HG03432 (cell line): ENCODE measurements at regions not wholly inside any gene's neighbourhood (a gene's known extent, or its start where the extent isn't known, plus 50 kb on each side); places are given as distances from the start of the nearest gene placed in this dataset.

ENCODE experiments used
- ATAC-seq: cut with Tn5 transposase; IDR thresholded peaks from one replicate; pipeline ENCODE4 v1.9.1; 2021; ENCODE audit warnings: mild to moderate bottlenecking, moderate library complexity; ENCODE audit not compliant: unreplicated experiment

- no peak for ATAC-seq
Measured at GRCh38 chr4:89373394-89373793, 65.8 kb upstream of the GPRIN3 start.

DNA sequence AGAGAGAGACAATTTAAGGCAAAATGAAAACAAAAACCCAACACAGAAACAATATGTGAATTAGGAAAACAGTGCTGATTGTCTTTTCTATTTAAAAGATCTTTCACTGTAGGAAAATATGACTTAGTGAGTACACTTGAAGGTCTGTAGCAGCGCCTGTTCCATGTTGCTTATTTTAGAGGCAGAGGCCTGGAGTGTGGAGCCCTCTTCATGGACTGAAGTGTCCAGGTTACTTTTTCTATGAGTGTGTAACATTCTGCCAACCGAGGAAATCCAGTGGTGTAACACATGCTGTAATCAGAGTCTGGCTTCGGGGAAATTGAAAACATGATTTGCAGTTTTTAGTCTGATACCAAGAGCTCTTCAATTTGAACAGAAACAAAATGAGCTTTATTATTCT lies 64.0 kb upstream of the GPRIN3 start:
- ATAC-seq: no peak

GRCh38 chr4:89369581-89369980 lies 62.0 kb upstream of the GPRIN3 start:
- no peak for ATAC-seq

DNA sequence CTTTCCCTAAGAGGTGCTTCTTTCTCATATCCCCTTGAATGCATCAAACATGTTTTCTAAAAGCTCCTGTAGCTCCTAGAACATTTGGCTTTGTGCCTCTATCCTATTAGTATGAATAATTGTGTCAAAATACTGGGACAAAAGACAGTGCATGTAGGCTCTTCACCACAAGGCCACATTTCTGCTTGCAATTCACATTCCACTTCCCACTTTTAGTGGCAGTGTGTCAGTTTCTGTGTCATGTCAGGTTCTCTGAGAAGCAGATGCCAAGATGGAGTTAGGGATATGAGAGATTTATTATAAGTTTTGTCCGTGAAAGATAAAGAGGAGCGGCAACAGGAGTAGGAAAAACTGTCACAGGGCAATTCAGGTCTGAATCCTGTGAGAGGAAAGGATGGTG lies 61.3 kb upstream of the GPRIN3 start:
- no peak for ATAC-seq

DNA sequence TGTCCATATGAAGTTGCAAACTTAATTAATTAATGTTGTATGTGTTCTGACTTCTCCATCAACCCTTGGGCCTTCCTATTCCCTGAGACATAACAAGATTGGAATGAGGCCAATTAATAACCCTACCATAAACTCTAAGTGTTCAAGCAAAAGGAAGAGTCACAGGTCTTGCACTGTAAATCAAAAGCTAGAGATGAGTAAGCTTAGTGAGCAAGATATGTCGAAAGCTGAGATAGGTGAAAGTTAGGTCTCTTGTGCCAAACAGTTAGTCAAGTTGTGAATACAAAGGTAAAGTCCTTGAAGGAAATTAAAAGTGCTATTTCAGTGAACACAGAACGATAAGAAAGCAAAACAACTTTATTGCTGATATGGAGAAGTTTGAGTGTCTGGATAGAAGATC lies 58.2 kb upstream of the GPRIN3 start:
- no peak for ATAC-seq

GRCh38 chr4:89365375-89365774 lies 57.8 kb upstream of the GPRIN3 start:
- ATAC-seq: no peak

DNA sequence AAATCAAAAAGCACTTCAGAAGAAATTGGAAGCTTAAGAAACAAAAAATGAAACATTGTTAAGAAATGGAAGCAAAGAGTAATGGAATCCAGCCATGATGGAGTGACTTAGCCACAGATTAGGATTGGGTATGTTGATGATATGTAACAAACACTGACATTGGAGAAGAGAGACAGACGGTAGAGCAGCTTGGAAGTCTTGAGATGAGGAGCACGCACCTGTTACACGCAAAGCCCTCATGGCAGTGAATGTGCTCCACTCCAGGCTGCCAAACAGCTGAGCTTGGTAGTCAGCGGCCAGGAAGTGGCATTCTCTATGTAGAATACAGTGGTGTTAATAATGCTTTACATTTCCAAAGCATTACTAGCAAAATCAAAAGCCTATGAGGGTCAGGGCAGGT lies 56.9 kb upstream of the GPRIN3 start:
- ATAC-seq: no peak

DNA sequence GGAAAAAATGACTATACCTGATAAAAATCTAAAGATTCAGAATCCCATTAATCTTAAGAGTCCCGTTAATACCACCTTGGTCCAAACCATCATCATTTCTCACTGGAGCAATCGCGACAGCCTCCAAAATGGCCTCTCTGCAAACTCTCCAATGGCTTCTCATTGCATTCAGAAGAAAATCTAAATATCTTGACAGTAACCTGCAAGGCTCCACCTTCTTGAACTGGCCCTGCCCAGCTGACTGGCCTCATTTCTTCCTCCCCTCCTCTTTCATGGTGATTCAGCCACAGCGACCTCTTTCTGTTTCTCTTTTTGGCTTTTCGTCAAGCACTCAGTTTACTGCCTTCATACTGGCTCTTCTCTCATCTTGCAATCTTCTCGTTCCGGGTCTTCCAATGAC lies 56.2 kb upstream of the GPRIN3 start:
- ATAC-seq: no peak

DNA sequence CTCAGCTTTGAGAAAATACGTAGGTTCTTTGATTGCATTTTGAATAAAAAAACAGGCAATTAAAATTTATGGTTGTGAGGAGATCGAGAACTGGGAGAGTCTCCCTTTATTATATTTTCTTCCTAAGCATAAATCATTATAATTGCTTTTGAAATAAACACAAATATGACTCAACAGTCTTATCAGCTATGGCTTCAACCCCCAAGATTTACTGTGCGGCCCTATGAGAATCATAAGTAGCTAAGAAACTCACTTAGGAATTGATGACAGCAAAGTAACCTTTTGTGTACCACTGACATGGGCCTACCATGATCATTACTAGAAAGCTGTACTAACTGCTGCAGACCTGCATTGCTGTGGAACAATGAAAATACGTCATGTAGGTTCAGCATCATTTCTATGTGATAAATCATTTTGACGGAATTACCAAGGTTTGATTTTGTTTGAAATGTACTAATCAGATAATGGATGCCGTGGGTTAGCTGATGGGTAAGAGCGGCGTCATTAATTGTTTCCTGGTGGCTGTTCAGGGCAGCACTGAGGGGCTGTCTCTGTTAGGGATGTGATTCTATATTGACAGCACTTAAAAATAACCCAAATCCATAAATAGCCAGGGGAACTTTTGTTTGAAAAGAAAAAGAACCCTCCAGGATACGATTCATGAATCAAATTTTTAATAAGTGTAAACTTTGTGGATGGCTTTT lies 51.5 kb upstream of the GPRIN3 start:
- no peak for ATAC-seq

- ATAC-seq: no peak
Measured at GRCh38 chr4:89357787-89358186, 50.2 kb upstream of the GPRIN3 start.
